Left cardiac atrium (tissue), 4 donors: ENCODE measurements at regions not wholly inside any gene's neighbourhood (a gene's known extent, or its start where the extent isn't known, plus 50 kb on each side); places are given as distances from the start of the nearest gene placed in this dataset.
"Not testable (repeated sequence)": the region's sequence is repeated elsewhere in the genome, so short reads cannot be mapped to it uniquely, and the experiment has no call there.

Experiments used
- ATAC-seq, 2 donors: fragments of 200-7000 bp; cut with Tn5 transposase; one replicate each; pipeline ENCODE4 v1.9.1; 2020; ENCODE audit warnings: mild to moderate bottlenecking in 2 of 2, moderate library complexity in 2 of 2
- DNase-seq: peaks from one replicate; pipeline ENCODE4 v3.0.0-alpha.2; 2020
- intact Hi-C, 2 donors: fragments of 100-400 bp; cut with DNase I; formaldehyde crosslinking; loops; one replicate each; pipeline versions ENCODE4 v1.14.1 to v1.15.1; 2022 to 2023
- donor health status: DM: no; HTN: yes; CAD: no.
- donor health status: DM: no; HTN: yes; CAD: no; lungs with severe emphysema.
- donor health status: DM: yes; HTN: yes; CAD: no.
- donor health status: Dilated cardiomyopathy.

DNA sequence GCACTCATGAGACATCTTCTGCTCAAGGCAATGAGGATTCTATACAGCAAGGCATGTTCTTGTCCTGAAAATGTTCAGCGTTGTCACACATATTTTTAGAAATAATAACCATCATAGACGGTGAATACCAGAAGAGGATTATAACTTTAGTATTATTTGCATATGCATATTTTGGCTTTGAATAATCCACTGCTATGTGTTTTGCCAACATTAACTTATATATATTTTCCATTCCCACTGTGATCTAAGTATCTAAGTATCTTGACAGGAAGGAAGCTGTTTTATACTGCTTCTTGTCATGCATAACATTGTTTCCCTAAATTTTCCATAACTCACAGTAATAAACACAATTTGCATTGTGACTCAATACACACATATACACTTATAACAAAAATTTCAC, 509.5 kb downstream of the TBL1XR1 start:
- DNase-seq (no peak), ATAC-seq (no peak)
- intact Hi-C loops, result no loop called here

DNA sequence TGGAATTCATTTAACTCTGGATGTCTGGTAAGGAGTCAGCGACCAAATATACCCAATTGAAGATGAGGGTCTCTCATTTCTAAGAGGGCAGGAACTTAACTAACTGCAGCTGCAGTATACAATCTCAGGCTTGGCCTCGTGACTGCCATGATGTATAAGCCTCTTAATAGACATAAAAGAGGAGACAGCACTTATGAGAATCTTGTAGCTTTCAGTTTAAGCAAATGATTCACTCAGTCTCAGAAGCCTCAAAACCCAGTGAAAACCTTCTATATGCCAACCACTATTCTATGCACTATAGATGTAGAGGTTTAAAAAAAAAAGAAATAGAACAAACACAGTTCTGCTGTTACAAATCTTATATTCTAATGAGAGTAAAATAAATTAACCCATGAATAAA, 513.9 kb downstream of the TBL1XR1 start:
- intact Hi-C loops, result no loop called here
- DNase-seq, result no peak
- ATAC-seq, result no peak

DNA sequence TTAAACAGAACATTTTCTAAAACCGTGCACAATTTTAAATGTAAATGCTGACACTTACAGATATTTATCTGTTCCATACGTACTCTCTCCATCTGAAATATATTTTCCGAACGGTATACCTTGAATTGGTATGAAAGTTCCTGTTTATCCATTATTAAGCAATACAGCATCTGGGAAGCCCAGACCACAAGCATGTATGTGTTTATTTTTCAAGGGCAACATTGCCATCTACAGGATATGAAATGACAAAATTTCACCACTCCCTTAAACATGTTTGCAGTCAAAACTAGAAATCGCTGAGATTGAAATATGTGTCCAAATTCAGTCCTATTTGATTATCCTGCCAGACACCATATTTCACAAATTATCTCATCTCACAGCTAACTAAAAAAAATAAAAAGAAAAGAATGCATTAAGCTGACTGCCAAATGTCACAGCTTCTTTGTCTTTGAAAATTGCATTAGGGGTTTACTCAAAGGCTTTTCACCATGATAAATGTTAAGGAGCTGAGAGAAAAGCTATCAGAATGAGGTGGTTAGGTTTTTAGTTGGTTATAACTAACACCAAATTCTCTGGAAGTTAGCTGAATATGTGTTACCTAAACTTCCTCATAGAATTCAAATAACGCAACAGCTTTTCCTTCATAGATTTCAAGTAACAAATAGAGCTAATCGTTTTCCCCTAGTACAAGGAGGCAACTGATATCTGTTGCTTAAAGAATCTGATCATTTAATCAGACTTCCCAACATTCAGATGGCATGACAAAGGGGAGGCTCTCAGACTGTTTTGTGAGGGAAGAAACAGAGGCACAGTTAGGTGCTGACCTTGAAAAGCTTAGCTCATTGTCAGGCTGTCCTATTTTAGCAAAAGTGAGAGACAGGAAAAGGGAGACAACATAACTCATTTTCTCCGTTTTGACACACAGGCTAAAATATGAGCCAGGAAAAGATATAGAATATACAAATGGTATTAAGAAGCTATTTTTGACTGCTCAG, 533.1 kb downstream of the TBL1XR1 start:
- ATAC-seq, result peak; percentile 68 to 74
- intact Hi-C loops, result loop anchor here in 1 of 2 donors (5.0 kb wide), 1 partner anchor 152 kb away; no protein-coding TSS in a partner anchor
- no peak for DNase-seq

DNA sequence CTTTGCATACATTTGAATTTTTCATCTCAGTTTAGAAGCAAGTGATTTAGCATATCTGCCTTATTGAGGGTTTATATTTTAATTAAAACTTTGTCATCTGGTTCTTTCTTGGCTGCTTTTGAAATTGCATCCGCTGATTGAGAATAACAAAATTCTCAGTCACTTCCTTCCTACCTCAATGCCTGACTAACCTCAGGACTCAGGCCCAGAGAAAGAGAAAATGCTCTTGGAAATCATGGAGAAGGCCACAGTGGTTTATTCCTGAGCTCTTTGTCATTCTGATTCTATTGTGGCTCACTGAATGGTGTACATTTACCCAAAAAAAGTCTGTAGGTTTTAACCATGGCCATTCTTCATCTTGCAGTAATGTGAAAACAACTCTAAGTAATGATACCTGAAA, 533.9 kb downstream of the TBL1XR1 start:
- no peak for DNase-seq
- ATAC-seq, result no peak
- intact Hi-C loops, result loop anchor here in 1 of 2 donors (5.0 kb wide), 1 partner anchor 151 kb away; no protein-coding TSS in a partner anchor

DNA sequence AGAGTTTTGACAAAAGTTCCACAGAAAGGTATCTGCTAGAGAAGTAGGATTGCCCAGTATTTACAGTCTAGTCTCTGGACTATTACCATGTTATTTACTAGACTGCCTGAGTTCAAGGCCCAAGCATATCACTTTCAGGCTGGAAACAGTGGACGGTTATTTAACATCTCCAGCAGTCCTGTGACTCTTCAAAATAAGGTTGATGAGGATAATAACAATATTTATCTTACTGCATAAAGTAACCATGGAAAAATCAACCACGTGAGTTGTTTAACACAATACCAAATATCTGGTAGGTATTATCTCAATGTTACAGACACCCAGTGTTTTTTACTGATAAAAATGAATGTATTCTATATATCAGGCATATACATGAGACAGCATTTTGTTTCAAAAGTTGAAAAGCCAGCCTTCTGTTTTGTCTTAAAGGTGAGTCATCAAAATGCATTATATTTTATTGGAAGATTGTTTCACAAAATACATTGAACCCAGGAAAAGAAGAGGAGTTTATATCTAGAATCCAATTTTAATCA, 535.8 kb downstream of the TBL1XR1 start:
- DNase-seq (no peak), ATAC-seq (no peak)
- intact Hi-C loops, result loop anchor here in 1 of 2 donors (5.0 kb wide), 1 partner anchor 149 kb away; no protein-coding TSS in a partner anchor

DNA sequence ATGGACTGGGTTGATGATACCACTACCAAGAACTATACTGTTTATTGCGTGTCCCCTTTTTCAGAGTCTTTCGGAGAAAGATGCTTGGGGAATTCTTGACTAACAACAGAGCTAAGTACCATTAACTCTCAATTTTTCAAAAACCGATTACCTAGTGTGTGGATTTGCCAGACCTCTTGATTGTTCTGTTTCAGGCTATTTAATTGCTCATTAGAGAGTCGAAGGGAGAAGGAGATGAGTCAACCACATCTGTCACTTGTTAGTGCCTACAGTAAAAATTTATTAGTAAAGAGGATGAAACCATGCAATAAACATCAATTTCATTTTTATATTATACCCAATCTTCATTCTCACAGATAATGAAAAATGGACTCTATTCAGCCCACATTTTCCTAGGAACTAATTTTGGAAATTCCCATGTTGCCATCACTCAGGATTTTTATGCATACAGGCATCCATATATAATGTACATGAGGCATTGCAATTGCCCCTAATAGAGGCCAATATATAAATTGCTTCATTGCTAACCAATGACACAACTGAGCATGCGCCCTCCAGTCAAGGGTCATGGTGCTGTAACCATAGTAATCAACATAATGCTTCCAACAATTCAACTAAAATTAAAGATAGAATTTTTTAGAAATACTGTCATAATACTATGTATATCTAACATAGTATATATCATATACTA, 541.7 kb downstream of the TBL1XR1 start:
- DNase-seq (no peak), ATAC-seq (no peak)
- intact Hi-C loops, result no loop called here

DNA sequence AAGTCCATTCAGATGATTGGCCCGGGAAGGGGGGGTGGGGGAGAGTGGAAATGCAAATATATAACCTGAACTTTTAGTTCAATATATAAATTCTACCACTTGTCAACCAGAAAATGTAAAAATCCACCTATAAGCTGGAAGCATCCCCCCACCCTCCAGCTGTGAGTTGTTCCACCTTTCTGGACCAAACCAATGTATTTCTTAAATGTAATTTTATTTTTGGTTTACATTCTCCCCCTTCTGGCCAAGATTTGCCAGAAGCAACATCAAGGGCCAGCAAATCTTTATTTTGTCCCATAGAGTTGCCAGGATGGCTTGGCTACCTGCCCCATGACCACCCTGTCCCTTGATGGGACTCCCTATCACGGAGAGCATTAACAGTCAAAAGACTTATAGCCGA, 545.7 kb downstream of the TBL1XR1 start:
- no peak for DNase-seq
- intact Hi-C loops, result no loop called here

DNA sequence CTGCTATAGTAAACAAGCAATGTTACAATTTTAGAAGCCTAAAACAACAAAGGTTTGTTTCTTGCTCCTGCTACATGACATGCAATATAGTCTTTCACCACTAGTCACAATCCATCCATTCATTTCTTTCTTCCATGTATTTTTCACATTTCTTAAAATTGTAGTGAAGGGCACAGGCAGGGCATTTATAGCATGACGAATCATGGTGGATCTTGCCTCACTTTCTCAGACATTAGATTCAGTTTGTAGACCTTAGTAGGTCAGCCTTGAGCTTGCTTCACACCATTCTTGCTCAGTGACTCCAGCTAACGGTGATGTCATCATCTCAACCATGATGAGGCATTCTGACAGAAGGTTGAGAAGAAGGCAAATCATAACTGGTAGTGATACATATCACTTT, 546.8 kb downstream of the TBL1XR1 start:
- no peak for ATAC-seq
- intact Hi-C loops, result no loop called here
- DNase-seq, result no peak

More for the DNA sequence above, 545.7 kb downstream of the TBL1XR1 start:
- no peak for ATAC-seq

DNA sequence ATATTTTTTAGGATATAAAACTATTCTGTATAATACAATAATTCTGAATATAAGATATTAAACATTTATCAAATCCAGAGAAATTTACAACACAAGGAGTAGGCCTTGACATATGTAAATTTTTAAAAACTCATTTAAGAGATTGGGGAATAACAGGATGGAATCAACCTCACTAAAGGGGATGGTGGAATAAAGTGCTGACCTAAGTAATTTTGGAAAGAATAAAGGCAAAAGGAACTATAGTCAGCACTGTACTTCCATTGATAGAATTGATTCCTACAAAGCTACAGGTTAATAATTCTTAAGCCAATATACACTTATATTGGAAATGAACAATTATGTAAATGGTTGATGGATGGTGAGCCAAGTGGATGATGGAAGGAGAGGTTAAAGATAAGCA, 549.3 kb downstream of the TBL1XR1 start:
- DNase-seq, result no peak

DNA sequence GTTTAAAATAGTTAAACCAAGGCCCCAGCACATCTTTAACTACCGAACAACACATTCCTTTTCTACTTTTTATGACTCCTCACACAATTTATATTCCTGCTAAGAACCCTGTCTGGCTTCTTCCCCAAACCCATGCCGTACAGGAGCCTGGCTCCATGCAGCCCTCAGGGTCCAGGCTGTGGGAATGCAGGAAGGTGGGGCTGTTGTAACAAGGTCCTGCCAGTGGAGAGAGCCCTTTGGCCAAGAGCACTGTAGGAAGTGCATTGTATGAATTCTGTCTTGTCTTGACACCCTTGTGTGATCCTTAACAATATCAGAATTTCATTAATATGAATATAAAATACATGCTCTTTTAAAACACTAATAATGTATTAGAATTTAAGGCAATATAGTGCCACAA, 563.8 kb downstream of the TBL1XR1 start:
- DNase-seq (no peak), ATAC-seq (no peak)
- intact Hi-C loops, result no loop called here

More for the DNA sequence above, 549.3 kb downstream of the TBL1XR1 start:
- intact Hi-C loops, result no loop called here
- ATAC-seq, result no peak

DNA sequence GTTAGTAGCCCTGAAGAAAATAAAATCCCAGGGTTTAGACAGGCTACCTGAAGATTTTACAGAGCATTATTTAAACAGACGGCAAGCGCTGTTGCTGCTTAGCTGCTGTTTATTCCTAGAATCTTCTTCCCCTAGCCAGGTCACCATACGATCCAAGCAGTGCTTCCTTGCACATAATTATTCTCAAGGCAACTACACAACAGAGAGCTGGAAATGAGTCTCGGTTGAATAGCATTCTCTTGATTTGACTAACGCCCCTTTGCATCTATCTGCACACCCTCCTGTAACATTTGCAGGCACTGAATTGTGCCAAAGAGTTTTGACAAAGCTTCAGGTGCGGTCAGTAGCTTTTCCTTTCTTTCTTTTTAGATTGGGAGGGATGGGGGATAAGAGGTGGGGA, 564.4 kb downstream of the TBL1XR1 start:
- ATAC-seq, result no peak
- DNase-seq, result no peak

DNA sequence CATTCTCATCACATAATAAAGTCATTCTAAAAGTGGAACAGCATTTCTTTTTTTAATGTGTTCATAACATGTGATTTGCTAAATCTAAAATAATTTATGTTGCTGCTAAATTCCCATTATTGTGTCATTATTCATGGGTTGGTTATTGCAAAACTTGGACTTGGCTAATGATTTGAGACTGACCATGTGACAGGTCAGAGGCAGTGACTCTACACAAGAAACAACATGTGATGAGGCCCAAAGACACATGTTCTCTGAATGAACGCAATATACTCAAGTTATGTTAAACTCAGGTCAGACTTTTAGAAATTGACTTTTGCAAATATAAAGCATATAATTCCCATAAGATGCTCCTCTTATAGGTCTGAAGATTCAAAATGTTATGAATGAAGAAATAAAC, 566.1 kb downstream of the TBL1XR1 start:
- intact Hi-C loops, result no loop called here
- no peak for DNase-seq
- no peak for ATAC-seq

More for the DNA sequence above, 564.4 kb downstream of the TBL1XR1 start:
- intact Hi-C loops, result no loop called here

DNA sequence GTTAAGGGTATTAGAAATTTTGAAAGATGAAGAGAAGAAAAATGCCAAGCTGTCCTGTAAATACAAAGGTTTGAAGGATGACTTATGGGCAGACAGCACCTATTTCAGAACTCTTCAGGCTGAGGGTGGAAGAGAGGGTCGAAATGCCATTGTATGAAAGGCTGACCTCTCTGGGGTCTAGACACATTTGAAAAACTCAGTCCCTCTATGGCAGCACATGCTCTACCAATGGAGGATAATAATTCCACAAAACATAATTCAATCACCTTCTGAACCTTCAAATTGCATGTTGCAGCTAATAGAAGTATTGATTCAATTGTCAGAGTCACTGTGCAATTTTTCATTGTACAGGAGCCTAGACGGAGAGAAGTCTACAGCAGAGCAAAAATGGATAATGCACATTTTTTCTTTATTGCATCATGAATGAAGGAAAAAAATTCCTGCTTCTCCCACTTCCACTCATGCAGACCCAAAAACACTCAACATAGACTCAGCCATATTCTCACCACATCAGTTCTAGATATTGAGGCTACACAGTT, 569.1 kb downstream of the TBL1XR1 start:
- DNase-seq (no peak), ATAC-seq (no peak)
- intact Hi-C loops, result no loop called here

DNA sequence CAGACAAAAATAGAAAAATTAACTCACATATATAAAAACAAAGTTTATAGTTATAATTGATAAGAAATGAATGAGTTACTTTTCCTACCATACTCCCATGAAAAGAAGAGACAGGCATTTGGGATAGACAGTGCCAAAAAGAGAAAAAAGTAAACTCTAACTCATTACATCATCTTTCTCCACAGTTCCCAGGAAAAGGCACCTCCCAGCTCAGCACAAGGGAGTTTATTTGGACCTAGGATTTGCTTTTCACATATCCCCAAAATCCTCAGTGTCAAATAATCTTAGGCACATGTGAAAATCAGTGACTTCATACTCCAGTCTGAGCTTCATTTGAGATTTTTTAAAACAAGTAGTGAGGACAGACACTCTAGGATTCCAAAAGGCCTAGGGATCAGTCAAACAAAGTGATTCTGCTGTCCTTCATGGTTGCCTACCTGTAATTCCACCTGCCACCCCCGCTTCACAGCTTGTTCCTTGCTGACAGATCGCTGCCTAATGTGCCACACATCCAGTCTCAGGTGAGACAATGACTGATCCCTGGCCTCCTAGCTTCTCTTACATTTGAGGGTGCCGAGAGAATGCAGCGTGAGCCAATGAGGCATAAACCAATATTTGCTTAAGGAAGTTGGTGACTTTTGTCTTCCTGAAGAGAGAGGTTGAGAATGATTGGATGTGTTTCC, 573.7 kb downstream of the TBL1XR1 start:
- ATAC-seq (no peak), DNase-seq (no peak)
- intact Hi-C loops, result no loop called here

DNA sequence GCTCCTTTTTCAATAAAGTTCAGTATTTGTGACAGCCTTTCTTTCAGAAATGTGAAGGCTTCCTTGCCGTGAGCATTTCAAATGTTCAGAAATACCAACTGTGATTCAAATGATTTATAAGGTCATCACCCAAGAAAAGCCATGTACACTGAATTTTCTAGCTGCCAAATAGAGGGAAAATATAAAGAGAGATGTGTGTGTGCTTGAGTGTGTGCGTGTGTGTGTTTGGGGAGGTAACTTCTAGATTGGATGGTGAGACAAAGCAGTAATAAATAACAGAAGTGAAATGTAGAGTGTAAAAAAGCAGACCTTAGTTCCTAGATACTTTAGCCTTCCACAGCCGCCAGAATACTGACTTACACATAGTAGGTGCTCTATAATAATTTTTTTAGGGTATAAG, 577.4 kb downstream of the TBL1XR1 start:
- DNase-seq (no peak), ATAC-seq (no peak)
- intact Hi-C loops, result no loop called here

DNA sequence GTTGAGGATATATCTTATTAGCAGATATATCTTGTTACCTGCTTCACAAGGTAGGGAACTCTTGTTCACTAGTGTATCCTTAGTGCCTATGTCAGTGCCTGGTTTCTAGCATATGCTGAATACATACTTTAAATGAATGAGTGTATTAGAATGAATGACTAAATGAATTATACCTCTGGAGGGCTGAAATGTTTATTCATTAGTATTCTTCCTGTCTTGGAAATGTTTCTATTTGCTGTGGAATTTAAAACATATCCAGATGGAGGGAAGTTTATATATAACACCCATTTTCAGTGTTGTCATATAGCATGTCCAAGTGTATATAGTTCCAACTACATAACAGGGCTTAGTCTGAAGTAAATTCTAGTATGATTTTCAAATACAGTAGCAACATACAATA, 581.5 kb downstream of the TBL1XR1 start:
- DNase-seq (no peak), ATAC-seq (no peak)
- intact Hi-C loops, result no loop called here

DNA sequence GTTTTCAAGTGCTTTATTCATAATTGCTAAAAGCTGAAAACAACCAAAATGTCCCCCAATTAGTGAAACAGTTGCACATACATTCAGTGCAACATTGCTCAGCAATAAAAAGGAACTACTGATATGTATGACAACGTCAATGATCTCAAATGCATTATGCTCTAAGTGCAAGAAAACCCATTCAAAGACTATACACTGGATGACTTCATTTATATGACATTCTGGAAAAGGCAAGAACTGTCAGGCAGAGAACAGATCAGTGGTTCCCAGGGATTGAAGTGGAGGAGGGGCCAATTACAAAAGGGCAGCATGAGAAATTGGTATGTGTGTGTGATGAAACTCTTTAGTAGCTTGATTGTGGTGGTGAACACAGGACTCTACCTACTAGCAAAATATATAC, 585.6 kb downstream of the TBL1XR1 start:
- intact Hi-C loops, result no loop called here
- DNase-seq, result no peak
- no peak for ATAC-seq

DNA sequence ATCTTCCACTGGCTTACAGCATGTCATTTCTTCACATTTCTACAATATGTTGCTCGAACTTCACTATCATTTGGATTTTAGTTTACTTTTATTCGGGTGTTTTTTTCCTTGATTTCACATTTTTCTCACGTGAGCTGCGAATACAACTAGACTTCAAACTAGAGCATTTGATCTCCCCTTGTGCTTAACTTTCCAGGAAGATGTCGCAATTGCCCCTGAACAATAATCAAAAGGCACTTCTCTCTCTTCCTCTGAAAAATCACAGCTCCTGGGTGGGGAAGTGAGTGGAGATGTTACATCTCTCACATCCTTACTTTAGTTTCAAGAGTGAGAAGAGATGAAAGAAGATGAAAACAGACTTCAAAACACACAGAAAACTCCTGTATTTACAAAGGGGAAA, 587.9 kb downstream of the TBL1XR1 start:
- intact Hi-C loops, result no loop called here
- DNase-seq (no peak), ATAC-seq (no peak)

DNA sequence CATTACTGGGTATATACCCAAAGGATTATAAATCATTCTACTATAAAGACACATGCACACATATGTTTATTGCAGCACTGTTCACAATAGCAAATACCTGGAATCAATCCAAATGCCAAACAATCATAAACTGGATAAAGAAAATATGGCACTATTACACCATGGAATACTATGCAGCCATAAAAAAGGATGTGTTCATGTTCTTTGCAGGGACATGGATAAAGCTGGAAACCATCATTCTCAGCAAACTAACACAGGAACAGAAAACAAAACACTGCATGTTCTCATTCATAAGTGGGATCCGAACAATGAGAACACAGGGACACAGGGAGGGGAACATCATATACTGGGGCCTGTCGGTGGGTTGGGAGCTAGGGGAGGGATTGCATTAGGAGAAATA, 591.7 kb downstream of the TBL1XR1 start:
- ATAC-seq, DNase-seq: not testable (repeated sequence)

More for the DNA sequence above, 591.7 kb downstream of the TBL1XR1 start:
- intact Hi-C loops, result not testable (repeated sequence)
